ENCODE measurements at regions not wholly inside any gene's neighbourhood (a gene's known extent, or its start where the extent isn't known, plus 50 kb on each side); places are given as distances from the start of the nearest gene placed in this dataset.

GRCh38 chr7:10015687-10016086 lies 958.0 kb upstream of the PHF14 start:
- no peaks in the 10 kb centered on the region for H3K36me3 ChIP-seq
- no peak for TF ChIP-seq CTCF (IDR thresholded peaks at IDR 0.05; ENCODE audit: low read depth, low read length)
- no peak overlapping the region for H3K4me3 ChIP-seq
- no peaks in the 10 kb centered on the region for H3K27me3 ChIP-seq
- H3K4me1 ChIP-seq (ENCODE audit: low read depth) = no peaks in the 10 kb centered on the region
- no peaks in the 10 kb centered on the region for H3K9me3 ChIP-seq (ENCODE audit: low read depth)
- DNase-seq (ENCODE audit: low read depth in 1 of 2, low spot score in 1 of 2) = no peak
- no peak overlapping the region for H3K27ac ChIP-seq

GRCh38 chr7:10022480-10022879 lies 951.2 kb upstream of the PHF14 start:
- Histone ChIP-seq H3K27me3 (no peaks in the 10 kb centered on the region), H3K9me3 (ENCODE audit: low read depth) (no peaks in the 10 kb centered on the region), H3K27ac (no peak overlapping the region), H3K36me3 (no peaks in the 10 kb centered on the region), H3K4me3 (no peak overlapping the region), H3K4me1 (ENCODE audit: low read depth) (no peaks in the 10 kb centered on the region)
- no peak for TF ChIP-seq CTCF (IDR thresholded peaks at IDR 0.05; ENCODE audit: low read depth, low read length)
- no peak for DNase-seq (ENCODE audit: low read depth in 1 of 2, low spot score in 1 of 2)

GRCh38 chr7:10022957-10023356 lies 950.7 kb upstream of the PHF14 start:
- H3K4me3 ChIP-seq = no peak overlapping the region
- H3K4me1 ChIP-seq (ENCODE audit: low read depth) = no peaks in the 10 kb centered on the region
- no peaks in the 10 kb centered on the region for H3K9me3 ChIP-seq (ENCODE audit: low read depth)
- no peak for TF ChIP-seq CTCF (IDR thresholded peaks at IDR 0.05; ENCODE audit: low read depth, low read length)
- H3K27ac ChIP-seq = no peak overlapping the region
- H3K36me3 ChIP-seq = no peaks in the 10 kb centered on the region
- H3K27me3 ChIP-seq = no peaks in the 10 kb centered on the region
- peak in 1 of 2 donors; percentile 67 for DNase-seq (ENCODE audit: low read depth in 1 of 2, low spot score in 1 of 2)

GRCh38 chr7:10034843-10035556 lies 938.7 kb upstream of the PHF14 start:
- no peak for DNase-seq (ENCODE audit: low read depth in 1 of 2, low spot score in 1 of 2)
- Histone ChIP-seq H3K36me3 (no peaks in the 10 kb centered on the region), H3K27me3 (no peaks in the 10 kb centered on the region), H3K4me3 (no peak overlapping the region), H3K9me3 (ENCODE audit: low read depth) (no peaks in the 10 kb centered on the region), H3K27ac (no peak overlapping the region), H3K4me1 (ENCODE audit: low read depth) (no peaks in the 10 kb centered on the region)
- TF ChIP-seq CTCF (IDR thresholded peaks at IDR 0.05; ENCODE audit: low read depth, low read length) = no peak

GRCh38 chr7:10036693-10037092 lies 937.0 kb upstream of the PHF14 start:
- no peaks in the 10 kb centered on the region for H3K9me3 ChIP-seq (ENCODE audit: low read depth)
- H3K27ac ChIP-seq = no peak overlapping the region
- H3K27me3 ChIP-seq = no peaks in the 10 kb centered on the region
- no peaks in the 10 kb centered on the region for H3K36me3 ChIP-seq
- no peak for DNase-seq (ENCODE audit: low read depth in 1 of 2, low spot score in 1 of 2)
- H3K4me1 ChIP-seq (ENCODE audit: low read depth) = no peaks in the 10 kb centered on the region
- no peak overlapping the region for H3K4me3 ChIP-seq
- no peak for TF ChIP-seq CTCF (IDR thresholded peaks at IDR 0.05; ENCODE audit: low read depth, low read length)

Measured in cardiac muscle cell (in vitro differentiated cells and primary cell).